DND-41 (cell line): ENCODE measurements at regions not wholly inside any gene's neighbourhood (a gene's known extent, or its start where the extent isn't known, plus 50 kb on each side); places are given as distances from the start of the nearest gene placed in this dataset.

Experiments used
- CTCF ChIP-seq: IDR thresholded peaks from 2 replicates; pipeline ENCODE4 v1.5.1; 2012; ENCODE audit warnings: borderline replicate concordance, low read length, moderate library complexity, mild to moderate bottlenecking; ENCODE audit not compliant: poor library complexity, severe bottlenecking; ENCODE audit errors: extremely low read depth
- EZH2 ChIP-seq: IDR thresholded peaks from 3 replicates; pipeline ENCODE4 v1.6.1; 2012; ENCODE audit warnings: borderline replicate concordance, low read depth, mild to moderate bottlenecking, moderate library complexity, low read length, inconsistent platforms; ENCODE audit not compliant: severe bottlenecking

- TF ChIP-seq EZH2: no peak
- no peak for TF ChIP-seq CTCF
Observed at GRCh38 chr2:100674666-100675065, 111.9 kb downstream of the PDCL3 start.
